B cell (primary cell): ENCODE measurements at regions not wholly inside any gene's neighbourhood (a gene's known extent, or its start where the extent isn't known, plus 50 kb on each side); places are given as distances from the start of the nearest gene placed in this dataset.

ENCODE experiments used
- CTCF ChIP-seq: fragments of 200-600 bp; IDR thresholded peaks from one replicate; pipeline ENCODE4 v1.8.0; 2022; ENCODE audit warnings: antibody characterized with exemption, mild to moderate bottlenecking
- EZH2 ChIP-seq: IDR thresholded peaks from 2 replicates; pipeline ENCODE4 v1.6.1; 2012; ENCODE audit warnings: borderline replicate concordance, low read depth, mild to moderate bottlenecking, moderate library complexity, low read length; ENCODE audit not compliant: insufficient read depth, poor library complexity, severe bottlenecking

DNA sequence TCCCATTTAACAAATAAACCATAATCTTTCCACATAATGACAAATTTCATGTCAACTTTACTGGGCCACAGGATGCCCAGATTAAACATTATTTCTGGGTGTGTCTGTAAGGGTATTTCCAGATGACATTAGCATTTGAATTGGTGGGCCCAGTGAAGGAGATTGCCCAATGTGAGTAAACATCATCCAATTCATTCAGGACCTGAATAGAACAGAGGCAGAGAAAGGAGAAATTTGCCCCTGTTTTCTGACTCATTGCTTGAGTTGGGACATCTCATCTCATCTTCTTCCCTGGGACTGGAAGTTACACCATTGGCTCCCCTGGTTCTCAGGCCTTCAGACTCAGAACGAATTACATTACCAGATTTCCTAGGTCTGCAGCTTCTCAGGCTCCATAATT, 142.9 kb downstream of the TPBG start:
- no peak for TF ChIP-seq CTCF
- no peak for TF ChIP-seq EZH2
